Fibroblast of the conjunctiva (primary cell): ENCODE measurements at regions not wholly inside any gene's neighbourhood (a gene's known extent, or its start where the extent isn't known, plus 50 kb on each side); places are given as distances from the start of the nearest gene placed in this dataset.
"Not testable (repeated sequence)": the region's sequence is repeated elsewhere in the genome, so short reads cannot be mapped to it uniquely, and the experiment has no call there.

ENCODE experiments used
- DNase-seq: peaks from one replicate; pipeline ENCODE4 v3.0.0-alpha.2; 2010; ENCODE audit warnings: low read depth

GRCh38 chr14:34063042-34063441, 112.2 kb upstream of the EGLN3 start:
- no peak for DNase-seq

- no peak for DNase-seq
Observed at GRCh38 chr14:34062353-34062973, 111.6 kb upstream of the EGLN3 start.

GRCh38 chr14:34060651-34060999, 109.8 kb upstream of the EGLN3 start:
- no peak for DNase-seq

GRCh38 chr14:34059925-34060650, 109.2 kb upstream of the EGLN3 start:
- peak; percentile 39 for DNase-seq

GRCh38 chr14:34059037-34059924, 108.4 kb upstream of the EGLN3 start:
- DNase-seq = no peak

- no peak for DNase-seq
Observed at GRCh38 chr14:34058510-34058909, 107.6 kb upstream of the EGLN3 start.

GRCh38 chr14:34056046-34056445, 105.2 kb upstream of the EGLN3 start:
- DNase-seq = no peak

GRCh38 chr14:34055157-34055950, 104.5 kb upstream of the EGLN3 start:
- no peak for DNase-seq

- no peak for DNase-seq
Observed at GRCh38 chr14:34053666-34054065, 102.8 kb upstream of the EGLN3 start.

GRCh38 chr14:34052658-34053014, 101.8 kb upstream of the EGLN3 start:
- peak; percentile 20 for DNase-seq

- peak; percentile 17 for DNase-seq
Observed at GRCh38 chr14:34051966-34052657, 101.2 kb upstream of the EGLN3 start.

GRCh38 chr14:34050606-34051005, 99.7 kb upstream of the EGLN3 start:
- DNase-seq = no peak

- no peak for DNase-seq
Observed at GRCh38 chr14:34049790-34050189, 98.9 kb upstream of the EGLN3 start.

- DNase-seq = not testable (repeated sequence)
Observed at GRCh38 chr14:34049187-34049586, 98.3 kb upstream of the EGLN3 start.

- no peak for DNase-seq
Observed at GRCh38 chr14:34046799-34047520, 96.1 kb upstream of the EGLN3 start.

GRCh38 chr14:34044666-34045306, 93.9 kb upstream of the EGLN3 start:
- DNase-seq = no peak

GRCh38 chr14:34044373-34044637, 93.4 kb upstream of the EGLN3 start:
- DNase-seq = no peak

GRCh38 chr14:34043627-34044372, 92.9 kb upstream of the EGLN3 start:
- DNase-seq = no peak

- DNase-seq = no peak
Observed at GRCh38 chr14:34041220-34041619, 90.3 kb upstream of the EGLN3 start.

- no peak for DNase-seq
Observed at GRCh38 chr14:34040766-34041165, 89.9 kb upstream of the EGLN3 start.
